Hepatocyte (in vitro differentiated cells): ENCODE measurements at regions not wholly inside any gene's neighbourhood (a gene's known extent, or its start where the extent isn't known, plus 50 kb on each side); places are given as distances from the start of the nearest gene placed in this dataset.
"Not testable (repeated sequence)": the region's sequence is repeated elsewhere in the genome, so short reads cannot be mapped to it uniquely, and the experiment has no call there.

ENCODE experiments used
- DNase-seq: peaks from one replicate; pipeline ENCODE4 v3.0.0-alpha.2; 2016; ENCODE audit warnings: low spot score
- H2AFZ ChIP-seq: fragments of 200-600 bp; sonication (generic); 2 replicates; pipeline ENCODE4 v1.6.0; 2016; ENCODE audit warnings: antibody characterized with exemption, mild to moderate bottlenecking
- H3K27ac ChIP-seq: fragments of 200-600 bp; sonication (generic); 2 replicates; pipeline ENCODE4 v1.5.1; 2016; ENCODE audit warnings: mild to moderate bottlenecking
- H3K27me3 ChIP-seq: fragments of 200-600 bp; sonication (generic); 2 replicates; pipeline ENCODE4 v1.6.1; 2016
- H3K36me3 ChIP-seq: fragments of 200-600 bp; sonication (generic); replicated peaks from 2 replicates; pipeline ENCODE4 v1.5.1; 2016; ENCODE audit warnings: low read depth; ENCODE audit not compliant: insufficient read depth
- H3K4me1 ChIP-seq: fragments of 200-600 bp; sonication (generic); 2 replicates; pipeline ENCODE4 v1.5.1; 2016; ENCODE audit warnings: mild to moderate bottlenecking, moderate library complexity; ENCODE audit not compliant: insufficient read depth
- H3K4me2 ChIP-seq: fragments of 200-600 bp; sonication (generic); 2 replicates; pipeline ENCODE4 v1.6.0; 2016
- H3K4me3 ChIP-seq: fragments of 200-600 bp; sonication (generic); 2 replicates; pipeline ENCODE4 v1.5.1; 2016; ENCODE audit warnings: mild to moderate bottlenecking
- H3K79me2 ChIP-seq: fragments of 200-600 bp; sonication (generic); 2 replicates; pipeline ENCODE4 v1.6.0; 2017; ENCODE audit warnings: mild to moderate bottlenecking
- H3K9me2 ChIP-seq: fragments of 200-600 bp; sonication (generic); replicated peaks from 2 replicates; pipeline ENCODE4 v1.6.0; 2017; ENCODE audit warnings: mild to moderate bottlenecking; ENCODE audit not compliant: insufficient read depth
- H3K9me3 ChIP-seq: fragments of 200-600 bp; sonication (generic); 2 replicates; pipeline ENCODE4 v1.5.1; 2016; ENCODE audit warnings: low read depth, mild to moderate bottlenecking
- H4K20me1 ChIP-seq: fragments of 200-600 bp; sonication (generic); 2 replicates; pipeline ENCODE4 v1.6.0; 2016; ENCODE audit warnings: mild to moderate bottlenecking; ENCODE audit not compliant: insufficient read depth, poor library complexity, severe bottlenecking
- CTCF ChIP-seq: fragments of 200-600 bp; sonication (generic); IDR thresholded peaks from 2 replicates; pipeline ENCODE4 v1.5.1; 2016; ENCODE audit warnings: antibody characterized with exemption, mild to moderate bottlenecking; ENCODE audit not compliant: poor library complexity
- WGBS: methylation state at CpG from one replicate; pipeline ENCODE4 v1.1.6; 2016; ENCODE audit warnings: low lambda C conversion rate; ENCODE audit errors: missing lambda C conversion rate; 5-methylcytosine and 5-hydroxymethylcytosine counted together

- H3K9me2 ChIP-seq, H3K79me2 ChIP-seq, H2AFZ ChIP-seq, H3K27me3 ChIP-seq, H3K9me3 ChIP-seq, H4K20me1 ChIP-seq, H3K4me1 ChIP-seq, H3K36me3 ChIP-seq: not testable (repeated sequence)
- DNase-seq = peak; percentile 86
- Histone ChIP-seq H3K27ac (peak overlapping the region; percentile 73), H3K4me2 (peak overlapping the region; percentile 73), H3K4me3 (peak overlapping the region; percentile 39)
- peak; percentile 74 for TF ChIP-seq CTCF
- WGBS = under 1% methylated on average over 47 of the region's 69 CpGs
Observed at GRCh38 chr1:121097127-121097866, 86.8 kb downstream of the FAM72B start.

GRCh38 chr1:121097867-121098215 lies 86.3 kb downstream of the FAM72B start:
- not testable (repeated sequence) for H3K27me3 ChIP-seq, H3K79me2 ChIP-seq, H3K4me1 ChIP-seq, H3K9me2 ChIP-seq, H2AFZ ChIP-seq, H3K36me3 ChIP-seq, H3K9me3 ChIP-seq, H4K20me1 ChIP-seq
- peak overlapping the region; percentile 73 for H3K4me2 ChIP-seq
- 3% methylated on average over 9 of the region's 21 CpGs for WGBS
- peak; percentile 24 for DNase-seq
- peak overlapping the region; percentile 39 for H3K4me3 ChIP-seq
- peak overlapping the region; percentile 73 for H3K27ac ChIP-seq

- H3K4me1 ChIP-seq, H4K20me1 ChIP-seq, H3K79me2 ChIP-seq, H3K9me2 ChIP-seq, H3K36me3 ChIP-seq, H2AFZ ChIP-seq, H3K4me2 ChIP-seq, H3K27ac ChIP-seq, DNase-seq, H3K27me3 ChIP-seq, H3K4me3 ChIP-seq, H3K9me3 ChIP-seq: not testable (repeated sequence)
- 100% methylated on average over 1 of the region's 1 CpG for WGBS
Observed at GRCh38 chr1:121109025-121109424, 75.1 kb downstream of the FAM72B start.

- not testable (repeated sequence) for H3K9me3 ChIP-seq, H3K79me2 ChIP-seq, H3K27me3 ChIP-seq, H3K36me3 ChIP-seq, H3K4me1 ChIP-seq, H3K9me2 ChIP-seq, H3K4me3 ChIP-seq, DNase-seq, H3K27ac ChIP-seq, H2AFZ ChIP-seq, H3K4me2 ChIP-seq, H4K20me1 ChIP-seq
- 97% methylated on average over 37 of the region's 44 CpGs for WGBS
Observed at GRCh38 chr1:121116522-121117297, 67.4 kb downstream of the FAM72B start.

- H3K27ac ChIP-seq, H3K9me3 ChIP-seq, H3K4me1 ChIP-seq, DNase-seq, H3K27me3 ChIP-seq, H3K9me2 ChIP-seq, H3K79me2 ChIP-seq, H2AFZ ChIP-seq, H4K20me1 ChIP-seq, H3K4me2 ChIP-seq, H3K4me3 ChIP-seq, H3K36me3 ChIP-seq: not testable (repeated sequence)
- over 99% methylated on average over 10 of the region's 10 CpGs for WGBS
Observed at GRCh38 chr1:121117298-121117611, 66.9 kb downstream of the FAM72B start.

- H3K9me2 ChIP-seq, H2AFZ ChIP-seq, H3K27ac ChIP-seq, H3K79me2 ChIP-seq, H4K20me1 ChIP-seq, H3K9me3 ChIP-seq, H3K36me3 ChIP-seq, H3K4me1 ChIP-seq, H3K4me2 ChIP-seq, H3K4me3 ChIP-seq, H3K27me3 ChIP-seq, DNase-seq: not testable (repeated sequence)
- WGBS = 97% methylated on average over 37 of the region's 47 CpGs
Observed at GRCh38 chr1:121117622-121118479, 66.3 kb downstream of the FAM72B start.
